ENCODE measurements at regions not wholly inside any gene's neighbourhood (a gene's known extent, or its start where the extent isn't known, plus 50 kb on each side); places are given as distances from the start of the nearest gene placed in this dataset.

- no peak for TF ChIP-seq ZNF274 (IDR thresholded peaks at IDR 0.05; ENCODE audit: low read depth, low read length)
- no peak overlapping the region for H3K4me3 ChIP-seq (ENCODE audit: low read length)
Observed at GRCh38 chr3:159513444-159513843, 475.2 kb upstream of the IL12A start.

- no peak overlapping the region for H3K4me3 ChIP-seq (ENCODE audit: low read length)
- no peak for TF ChIP-seq ZNF274 (IDR thresholded peaks at IDR 0.05; ENCODE audit: low read depth, low read length)
Observed at GRCh38 chr3:159513867-159514380, 474.7 kb upstream of the IL12A start.

- TF ChIP-seq ZNF274 (IDR thresholded peaks at IDR 0.05; ENCODE audit: low read depth, low read length), result no peak
- H3K4me3 ChIP-seq (ENCODE audit: low read length), result no peak overlapping the region
Observed at GRCh38 chr3:159517105-159517504, 471.5 kb upstream of the IL12A start.

- no peak for TF ChIP-seq ZNF274 (IDR thresholded peaks at IDR 0.05; ENCODE audit: low read depth, low read length)
Observed at GRCh38 chr3:159520638-159521037, 468.0 kb upstream of the IL12A start.

GRCh38 chr3:159522276-159522675 lies 466.4 kb upstream of the IL12A start:
- H3K4me3 ChIP-seq (ENCODE audit: low read length), result no peak overlapping the region
- no peak for TF ChIP-seq ZNF274 (IDR thresholded peaks at IDR 0.05; ENCODE audit: low read depth, low read length)

More at GRCh38 chr3:159520638-159521037, 468.0 kb upstream of the IL12A start:
- H3K4me3 ChIP-seq (ENCODE audit: low read length), result no peak overlapping the region

GRCh38 chr3:159528251-159528895 lies 460.3 kb upstream of the IL12A start:
- H3K4me3 ChIP-seq (ENCODE audit: low read length), result no peak overlapping the region
- TF ChIP-seq ZNF274 (IDR thresholded peaks at IDR 0.05; ENCODE audit: low read depth, low read length), result no peak

GRCh38 chr3:159532577-159532976 lies 456.1 kb upstream of the IL12A start:
- no peak for TF ChIP-seq ZNF274 (IDR thresholded peaks at IDR 0.05; ENCODE audit: low read depth, low read length)
- no peak overlapping the region for H3K4me3 ChIP-seq (ENCODE audit: low read length)

GRCh38 chr3:159534496-159534895 lies 454.1 kb upstream of the IL12A start:
- H3K4me3 ChIP-seq (ENCODE audit: low read length), result no peak overlapping the region
- TF ChIP-seq ZNF274 (IDR thresholded peaks at IDR 0.05; ENCODE audit: low read depth, low read length), result no peak

GRCh38 chr3:159536876-159537275 lies 451.8 kb upstream of the IL12A start:
- TF ChIP-seq ZNF274 (IDR thresholded peaks at IDR 0.05; ENCODE audit: low read depth, low read length), result no peak
- H3K4me3 ChIP-seq (ENCODE audit: low read length), result no peak overlapping the region

- TF ChIP-seq ZNF274 (IDR thresholded peaks at IDR 0.05; ENCODE audit: low read depth, low read length), result no peak
- no peak overlapping the region for H3K4me3 ChIP-seq (ENCODE audit: low read length)
Observed at GRCh38 chr3:159538507-159538906, 450.1 kb upstream of the IL12A start.

- no peak overlapping the region for H3K4me3 ChIP-seq (ENCODE audit: low read length)
- no peak for TF ChIP-seq ZNF274 (IDR thresholded peaks at IDR 0.05; ENCODE audit: low read depth, low read length)
Observed at GRCh38 chr3:159540882-159541495, 447.6 kb upstream of the IL12A start.

- H3K4me3 ChIP-seq (ENCODE audit: low read length), result no peak overlapping the region
- TF ChIP-seq ZNF274 (IDR thresholded peaks at IDR 0.05; ENCODE audit: low read depth, low read length), result no peak
Observed at GRCh38 chr3:159548675-159549335, 439.8 kb upstream of the IL12A start.

GRCh38 chr3:159555205-159555604 lies 433.4 kb upstream of the IL12A start:
- no peak overlapping the region for H3K4me3 ChIP-seq (ENCODE audit: low read length)
- no peak for TF ChIP-seq ZNF274 (IDR thresholded peaks at IDR 0.05; ENCODE audit: low read depth, low read length)

GRCh38 chr3:159559771-159560170 lies 428.9 kb upstream of the IL12A start:
- H3K4me3 ChIP-seq (ENCODE audit: low read length), result no peak overlapping the region
- no peak for TF ChIP-seq ZNF274 (IDR thresholded peaks at IDR 0.05; ENCODE audit: low read depth, low read length)
